Uterus (tissue), 2 donors: ENCODE measurements at regions not wholly inside any gene's neighbourhood (a gene's known extent, or its start where the extent isn't known, plus 50 kb on each side); places are given as distances from the start of the nearest gene placed in this dataset.

ENCODE experiments used
- POLR2A ChIP-seq, 2 donors: fragments of 450-650 bp; IDR thresholded peaks; one replicate each; pipeline ENCODE4 v1.6.1; 2016; ENCODE audit warnings: antibody characterized with exemption in 2 of 2, mild to moderate bottlenecking in 1 of 2, moderate library complexity in 1 of 2
- TF ChIP-seq, protein P1 (sequence below), 4 experiments: fragments of 200-600 bp in 2 of 4; fragments of 450-650 bp in 2 of 4; sonication (generic) in 2 of 4; IDR thresholded peaks; one replicate each; pipeline ENCODE4 v1.5.1; 2016 to 2019; ENCODE audit warnings: antibody characterized with exemption in 4 of 4, mild to moderate bottlenecking in 2 of 4, moderate library complexity in 1 of 4

DNA sequence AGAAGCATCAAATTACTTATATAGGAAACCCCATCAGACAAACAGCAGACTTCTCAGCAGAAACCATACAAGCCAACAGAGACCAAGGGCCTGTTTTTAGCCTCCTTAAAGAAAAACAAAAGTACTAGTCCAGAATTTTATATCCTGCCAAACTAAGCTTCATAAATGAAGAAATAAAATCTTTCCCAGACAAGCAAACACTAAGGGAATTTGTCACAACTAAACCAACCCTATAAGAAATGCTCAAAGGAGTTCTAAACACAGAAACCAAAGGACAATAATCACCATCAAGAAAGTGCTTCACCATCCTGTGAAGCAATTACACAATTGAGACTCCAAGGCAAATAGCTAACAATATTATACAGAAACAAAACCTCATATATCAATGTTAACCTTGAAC lies 238.6 kb downstream of the NKX6-1 start:
- TF ChIP-seq, protein P1, sequence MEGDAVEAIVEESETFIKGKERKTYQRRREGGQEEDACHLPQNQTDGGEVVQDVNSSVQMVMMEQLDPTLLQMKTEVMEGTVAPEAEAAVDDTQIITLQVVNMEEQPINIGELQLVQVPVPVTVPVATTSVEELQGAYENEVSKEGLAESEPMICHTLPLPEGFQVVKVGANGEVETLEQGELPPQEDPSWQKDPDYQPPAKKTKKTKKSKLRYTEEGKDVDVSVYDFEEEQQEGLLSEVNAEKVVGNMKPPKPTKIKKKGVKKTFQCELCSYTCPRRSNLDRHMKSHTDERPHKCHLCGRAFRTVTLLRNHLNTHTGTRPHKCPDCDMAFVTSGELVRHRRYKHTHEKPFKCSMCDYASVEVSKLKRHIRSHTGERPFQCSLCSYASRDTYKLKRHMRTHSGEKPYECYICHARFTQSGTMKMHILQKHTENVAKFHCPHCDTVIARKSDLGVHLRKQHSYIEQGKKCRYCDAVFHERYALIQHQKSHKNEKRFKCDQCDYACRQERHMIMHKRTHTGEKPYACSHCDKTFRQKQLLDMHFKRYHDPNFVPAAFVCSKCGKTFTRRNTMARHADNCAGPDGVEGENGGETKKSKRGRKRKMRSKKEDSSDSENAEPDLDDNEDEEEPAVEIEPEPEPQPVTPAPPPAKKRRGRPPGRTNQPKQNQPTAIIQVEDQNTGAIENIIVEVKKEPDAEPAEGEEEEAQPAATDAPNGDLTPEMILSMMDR (IDR thresholded peaks at IDR 0.05) = no peak
- TF ChIP-seq POLR2A (IDR thresholded peaks at IDR 0.05) = no peak
